Stimulated activated CD8-positive, alpha-beta memory T cell treated with anti-CD3 and anti-CD28 coated beads, Interleukin-2, amount 100 ng/mL, for 48 hours (primary cell): ENCODE measurements at regions not wholly inside any gene's neighbourhood (a gene's known extent, or its start where the extent isn't known, plus 50 kb on each side); places are given as distances from the start of the nearest gene placed in this dataset.
"Not testable (repeated sequence)": the region's sequence is repeated elsewhere in the genome, so short reads cannot be mapped to it uniquely, and the experiment has no call there.

Experiments used
- DNase-seq, 2 donors: peaks; one replicate each; pipeline ENCODE4 v3.0.0-alpha.2; 2020; ENCODE audit warnings: low read depth in 2 of 2

DNA sequence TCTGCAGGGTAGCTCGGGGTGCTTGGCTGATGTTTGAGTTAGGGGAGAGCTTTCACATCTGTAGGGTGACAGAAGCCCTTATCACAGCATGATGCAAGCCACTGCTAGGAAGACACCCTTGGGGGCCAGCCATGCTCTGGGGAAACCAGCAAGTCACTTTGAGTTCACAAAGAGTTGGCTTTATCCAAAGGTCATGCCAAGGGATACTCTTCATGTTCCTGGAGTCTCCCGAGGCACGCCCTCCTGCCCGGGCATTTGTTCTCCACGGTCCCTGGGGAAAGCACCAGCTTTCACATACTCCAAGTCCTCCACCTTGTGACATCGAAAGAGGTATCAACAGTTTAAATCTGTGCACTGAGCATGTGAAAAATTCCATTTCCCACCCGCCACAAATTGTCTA is 227.7 kb downstream of the VAPA start:
- no peak for DNase-seq

DNA sequence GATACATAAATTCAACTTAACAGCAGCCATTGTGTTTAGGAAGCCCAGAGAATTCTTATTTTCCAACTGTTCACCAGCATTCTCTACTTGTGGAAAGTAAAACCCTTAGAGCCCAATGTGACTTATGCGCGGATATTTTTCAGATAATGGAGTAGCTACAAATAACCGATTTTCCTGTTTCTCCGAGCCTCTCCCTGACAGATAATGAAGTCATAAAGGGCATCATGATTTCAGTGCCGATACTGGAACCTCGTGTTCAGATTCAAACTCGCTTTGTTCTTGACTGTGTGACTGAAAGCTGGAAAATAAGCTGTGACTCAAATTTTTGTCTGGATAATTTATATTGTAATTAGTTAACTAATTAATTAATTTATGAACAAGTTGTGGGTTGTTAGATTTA is 228.2 kb downstream of the VAPA start:
- no peak for DNase-seq

DNA sequence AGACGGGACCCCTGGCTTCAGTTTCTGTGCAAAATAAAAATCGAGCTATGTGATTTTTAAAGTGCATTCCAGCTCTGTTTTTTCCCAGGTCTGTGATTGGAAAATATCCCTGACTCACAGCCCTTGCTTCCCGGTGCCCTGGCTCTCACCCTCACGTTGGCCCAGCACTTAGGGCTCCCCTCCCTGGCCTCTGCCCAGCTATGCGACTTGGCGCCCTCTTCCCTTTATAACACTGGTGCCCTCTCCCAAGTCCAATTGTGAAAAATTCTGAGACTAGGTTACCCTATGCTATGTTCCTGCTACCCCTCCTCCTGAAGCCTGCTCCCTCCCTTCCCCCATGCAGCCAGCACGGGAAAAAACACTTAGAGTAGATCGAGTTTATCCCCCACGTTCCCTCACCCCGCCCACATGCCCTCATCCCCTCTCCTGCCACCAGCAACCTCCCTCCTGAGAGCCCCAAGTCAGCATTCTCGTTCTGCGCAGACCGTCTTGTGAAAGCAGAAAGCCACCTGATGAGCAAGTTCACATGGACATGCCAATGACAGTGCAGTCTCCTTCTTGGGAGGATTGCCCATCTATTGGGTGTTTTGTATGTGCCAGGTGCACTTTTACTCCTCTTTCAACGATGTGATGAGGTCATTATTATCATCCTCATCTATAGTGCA is 228.8 kb downstream of the VAPA start:
- DNase-seq: no peak

DNA sequence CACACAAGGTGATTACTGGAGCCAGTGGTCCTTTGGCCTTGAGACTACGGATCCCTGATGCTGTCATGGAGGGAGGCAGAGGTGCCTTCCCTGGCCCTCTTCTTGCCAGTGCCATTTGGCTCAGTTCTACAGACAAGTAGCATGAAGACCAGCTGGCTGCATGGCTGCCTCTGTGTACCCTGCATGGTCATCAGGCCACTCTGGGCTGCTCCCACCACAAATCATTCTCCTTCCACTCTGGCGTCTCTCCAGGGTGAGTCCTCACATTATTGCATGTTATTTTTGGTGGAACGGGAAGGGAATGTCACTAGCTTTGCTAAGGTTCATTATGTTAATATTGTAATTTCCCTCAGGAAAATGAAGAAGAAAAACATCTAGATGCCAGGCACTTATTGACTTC is 229.8 kb downstream of the VAPA start:
- DNase-seq: no peak

DNA sequence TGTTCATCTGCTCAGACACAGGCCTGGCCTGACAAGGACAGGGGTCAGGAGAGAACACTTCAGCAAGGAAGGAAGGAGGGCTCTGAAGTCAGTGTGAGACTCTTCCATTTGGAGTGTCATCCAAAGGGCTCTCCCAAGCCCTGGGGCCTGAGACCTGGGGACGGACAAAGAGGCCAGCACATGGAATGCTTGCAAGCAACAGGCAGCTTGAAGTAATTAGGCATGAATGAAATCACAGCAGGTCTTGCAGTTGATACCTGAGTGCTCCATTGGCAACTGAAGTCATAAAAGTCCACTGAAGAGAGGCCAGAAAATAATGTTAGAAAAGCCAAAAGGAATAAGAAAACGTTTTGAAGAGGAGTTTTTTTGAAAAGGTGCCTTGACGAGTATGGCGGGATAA is 231.7 kb downstream of the VAPA start:
- DNase-seq: no peak

DNA sequence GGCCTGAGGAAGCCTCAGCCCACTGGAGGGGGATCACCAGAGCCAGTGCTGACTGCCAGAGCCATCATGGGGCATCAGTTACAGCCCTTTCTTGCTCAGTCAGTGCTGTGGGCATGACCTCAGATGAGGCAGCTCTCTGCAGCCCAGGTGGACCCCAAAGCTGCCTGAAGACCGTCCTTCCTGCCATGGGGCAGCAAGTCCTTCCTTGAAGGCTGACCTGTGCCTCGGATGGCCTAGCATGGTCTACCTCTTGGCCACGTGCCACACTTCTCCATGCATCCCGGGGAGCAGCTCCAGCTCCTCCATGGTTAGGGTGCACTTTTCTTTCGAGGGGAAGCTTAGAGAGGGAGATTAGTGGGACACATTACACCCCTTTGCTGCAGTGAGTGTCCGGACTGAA is 233.4 kb downstream of the VAPA start:
- no peak for DNase-seq

DNA sequence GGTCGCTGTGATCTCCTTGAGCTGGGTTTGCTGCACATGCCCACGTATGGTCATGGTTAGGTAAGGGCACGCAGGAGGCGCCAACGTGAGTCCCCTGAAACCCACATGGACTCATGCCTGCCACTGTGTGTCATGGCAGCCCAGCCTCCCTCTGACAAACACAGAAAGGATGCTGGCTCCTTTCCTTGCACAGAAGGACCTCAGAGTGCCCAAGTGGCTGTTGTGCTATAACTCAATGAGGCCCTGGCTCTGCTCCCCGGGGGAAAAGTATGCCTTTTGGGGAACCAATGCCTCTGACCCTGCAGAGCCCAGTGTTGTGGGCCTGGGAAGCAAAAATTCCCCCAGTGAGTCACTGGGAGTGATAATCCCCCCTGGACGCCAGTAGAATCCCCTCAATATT is 233.9 kb downstream of the VAPA start:
- DNase-seq: no peak

DNA sequence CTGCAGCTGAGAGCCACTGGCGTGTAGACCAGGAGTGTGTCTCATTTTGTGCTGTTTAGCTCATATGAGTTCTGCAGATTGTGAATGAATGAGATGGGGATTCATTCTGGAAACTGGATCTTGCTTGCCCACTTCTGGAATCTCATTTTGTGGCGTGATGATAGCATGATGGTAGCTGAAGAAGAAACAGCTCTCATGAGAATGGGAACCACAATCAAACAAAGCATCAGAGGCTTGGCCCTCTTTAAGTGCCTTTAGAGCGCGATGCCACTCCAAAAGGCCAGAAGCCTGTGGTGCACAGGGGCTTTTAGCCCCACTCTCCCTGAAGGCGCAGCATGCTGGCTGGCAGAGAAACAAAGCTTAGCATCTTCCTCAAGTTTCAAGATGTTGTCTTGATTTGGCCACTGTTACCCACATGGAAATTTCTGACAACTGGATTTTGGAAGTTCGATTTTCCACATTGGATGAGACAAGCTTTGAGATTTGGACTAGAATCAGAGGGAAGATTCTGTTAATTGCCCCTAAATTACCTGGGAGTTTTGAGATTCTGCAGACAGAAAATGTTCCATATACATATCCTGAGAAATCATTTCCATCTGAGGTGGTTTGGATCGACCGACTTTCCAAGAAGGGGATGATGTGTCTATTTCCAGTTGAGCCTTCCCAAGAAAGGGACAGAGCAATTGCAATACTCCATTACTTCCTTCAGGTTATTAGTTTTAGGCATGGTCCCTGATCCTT is 234.5 kb downstream of the VAPA start:
- DNase-seq: no peak

DNA sequence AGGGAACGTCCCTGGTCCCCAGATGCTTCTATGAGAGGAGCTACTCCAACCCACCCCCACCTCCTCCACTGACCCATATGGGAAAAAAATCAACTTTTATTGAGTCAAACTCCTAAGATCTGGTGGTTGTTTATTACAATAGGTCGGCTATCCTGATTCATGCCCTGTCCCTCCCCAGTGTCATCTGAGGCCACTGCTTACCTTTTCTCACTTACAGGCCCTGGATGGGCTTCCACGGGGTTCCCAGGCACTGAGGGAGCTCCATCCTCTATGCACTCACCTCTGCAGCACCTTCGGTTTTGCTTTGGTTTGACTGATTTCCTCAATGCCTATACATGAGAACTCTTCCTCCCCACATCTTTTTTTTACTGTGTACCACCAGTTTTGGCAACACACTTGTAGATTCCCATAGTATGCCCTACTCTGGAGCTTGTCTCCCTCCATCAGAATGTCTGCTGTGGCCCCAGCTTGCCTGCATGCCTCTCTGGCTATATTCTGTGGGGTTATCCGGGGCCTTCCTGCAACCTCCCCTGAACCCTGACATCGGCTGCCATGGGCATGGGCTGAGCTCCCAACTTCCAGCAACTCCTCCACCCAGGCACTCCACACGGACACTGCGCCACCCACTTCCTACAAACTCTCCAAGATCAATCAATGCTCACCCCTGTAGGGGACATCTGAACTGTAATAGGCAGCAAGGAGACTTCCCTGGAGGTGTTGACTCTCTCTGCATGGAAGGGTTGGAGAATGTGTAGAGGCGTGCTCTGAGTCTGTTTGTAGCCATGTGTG is 236.1 kb downstream of the VAPA start:
- DNase-seq: no peak

DNA sequence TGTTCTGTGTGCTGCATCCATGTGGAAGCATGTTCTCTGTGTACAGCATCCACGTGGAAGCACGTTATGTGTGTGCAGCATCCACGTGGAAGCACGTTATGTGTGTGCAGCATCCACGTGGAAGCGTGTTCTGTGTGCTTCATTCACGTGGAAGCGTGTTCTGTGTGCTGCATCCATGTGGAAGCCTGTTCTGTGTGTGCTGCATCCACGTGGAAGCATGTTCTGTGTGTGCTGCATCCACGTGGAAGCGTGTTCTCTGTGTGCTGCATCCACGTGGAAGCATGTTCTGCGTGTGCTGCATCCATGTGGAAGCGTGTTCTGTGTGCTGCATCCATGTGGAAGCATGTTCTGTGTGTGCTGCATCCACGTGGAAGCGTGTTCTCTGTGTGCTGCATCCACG is 236.8 kb downstream of the VAPA start:
- DNase-seq: not testable (repeated sequence)

DNA sequence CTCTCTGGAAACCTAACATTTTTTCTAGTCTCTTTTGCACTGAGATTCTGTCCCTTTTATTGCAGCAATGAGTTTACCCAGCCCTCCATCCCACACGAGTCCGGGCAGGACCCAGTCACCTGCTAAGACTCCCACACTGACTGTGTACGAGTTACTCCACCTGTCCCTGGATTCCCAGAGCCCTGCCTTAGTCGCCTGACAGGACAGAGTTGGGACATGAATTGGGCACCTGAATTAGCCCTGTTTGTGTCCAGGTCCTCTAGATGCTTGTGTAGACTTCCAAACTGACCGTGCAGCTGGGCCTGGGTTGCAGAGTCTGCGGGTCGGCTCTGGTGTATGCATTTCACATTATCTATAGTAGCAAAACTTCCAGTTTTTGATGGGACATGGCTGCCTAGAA is 238.7 kb downstream of the VAPA start:
- DNase-seq: no peak

DNA sequence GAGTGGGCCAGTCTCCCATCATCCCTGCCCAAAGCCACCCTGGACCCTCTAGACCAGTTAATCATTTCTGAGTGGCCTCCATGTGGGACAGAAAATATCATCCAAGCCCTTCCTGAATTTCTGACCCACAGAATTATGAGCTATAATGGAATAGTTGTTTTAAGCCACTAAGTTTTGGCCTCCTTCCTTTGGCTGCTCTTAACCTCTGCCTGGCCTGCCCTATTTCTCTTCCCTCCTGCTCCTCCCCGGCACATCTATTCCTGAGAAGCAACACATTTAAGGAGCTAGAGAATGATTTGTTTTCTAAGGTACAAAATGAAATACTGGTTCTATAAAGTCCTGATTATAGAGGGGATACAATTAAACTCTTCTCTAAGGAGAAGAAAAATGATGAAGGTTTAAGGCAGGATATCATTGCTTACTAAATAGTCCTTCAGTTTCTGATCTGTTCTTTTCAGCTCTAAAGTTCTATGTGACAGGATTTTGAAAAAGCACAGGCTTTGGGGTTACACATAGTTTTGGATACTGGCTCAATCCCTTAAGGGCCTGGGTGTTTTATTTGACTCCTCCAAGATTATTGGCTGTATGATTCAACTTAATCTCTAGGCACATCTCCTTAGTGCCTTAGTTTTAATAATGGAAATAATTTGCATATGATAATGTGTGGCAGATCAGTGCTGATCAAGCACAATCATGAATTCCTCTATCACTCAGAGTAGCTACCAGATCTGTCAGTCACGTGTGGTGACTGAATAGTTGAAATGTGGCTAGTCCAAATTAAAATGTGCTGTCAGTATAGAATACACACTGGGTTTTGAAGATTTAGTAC is 240.3 kb downstream of the VAPA start:
- DNase-seq: no peak

DNA sequence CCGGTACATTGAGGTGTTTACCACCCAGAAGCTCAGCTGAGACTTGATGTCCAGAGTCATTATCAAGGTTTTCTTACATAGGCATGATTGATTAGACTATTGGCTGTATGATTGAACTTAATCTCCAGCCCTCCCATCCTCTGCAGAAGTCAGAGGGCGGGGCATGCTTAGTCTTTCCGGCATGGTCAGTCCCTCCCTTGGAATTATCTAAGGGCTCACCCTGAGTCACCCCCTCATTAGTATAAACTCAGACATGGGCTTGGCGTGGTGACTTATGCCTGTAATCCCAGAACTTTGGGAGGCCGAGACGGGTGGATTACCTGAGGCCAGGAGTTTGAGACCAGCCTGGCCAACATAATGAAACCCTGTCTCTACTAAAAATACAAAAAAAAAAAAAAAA is 243.9 kb downstream of the VAPA start:
- no peak for DNase-seq

DNA sequence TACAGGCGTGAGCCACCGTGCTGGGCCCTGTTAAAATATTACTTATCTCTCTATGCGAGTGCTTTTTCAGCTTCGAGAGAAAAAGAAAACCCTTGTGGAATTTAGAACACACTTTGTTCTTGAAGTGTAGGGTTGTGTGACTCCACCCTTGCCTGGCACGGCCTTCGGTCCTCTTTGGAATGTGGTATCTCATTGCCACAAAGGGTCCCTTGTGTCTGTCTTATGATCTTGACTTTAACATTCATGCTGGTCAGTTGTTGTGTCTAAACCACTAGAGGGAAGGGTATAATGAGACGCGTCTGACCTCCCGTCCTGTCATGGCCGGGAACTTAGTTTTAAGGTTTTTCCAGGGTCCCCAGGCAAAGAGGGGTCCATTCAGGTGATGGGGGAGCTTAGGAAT is 246.4 kb downstream of the VAPA start:
- DNase-seq: no peak

DNA sequence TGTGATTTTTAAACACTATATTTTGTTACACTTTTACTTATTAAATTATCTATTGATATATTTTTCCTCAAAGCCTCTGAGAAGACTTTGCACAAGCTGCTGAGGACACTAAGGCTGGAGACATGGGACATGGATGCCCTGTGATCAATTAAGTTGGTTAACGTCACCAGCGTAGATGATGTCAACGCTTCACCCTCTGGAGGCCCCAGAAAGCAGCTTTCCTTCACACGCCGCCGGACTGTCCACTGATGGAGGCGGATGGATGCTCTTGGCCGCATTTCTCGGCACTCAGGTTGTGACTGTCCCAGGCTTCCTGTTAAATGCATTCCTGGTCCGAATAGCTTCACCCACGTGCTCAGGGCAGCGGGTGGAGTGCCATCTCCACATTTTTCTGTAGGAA is 247.5 kb downstream of the VAPA start:
- DNase-seq: no peak

DNA sequence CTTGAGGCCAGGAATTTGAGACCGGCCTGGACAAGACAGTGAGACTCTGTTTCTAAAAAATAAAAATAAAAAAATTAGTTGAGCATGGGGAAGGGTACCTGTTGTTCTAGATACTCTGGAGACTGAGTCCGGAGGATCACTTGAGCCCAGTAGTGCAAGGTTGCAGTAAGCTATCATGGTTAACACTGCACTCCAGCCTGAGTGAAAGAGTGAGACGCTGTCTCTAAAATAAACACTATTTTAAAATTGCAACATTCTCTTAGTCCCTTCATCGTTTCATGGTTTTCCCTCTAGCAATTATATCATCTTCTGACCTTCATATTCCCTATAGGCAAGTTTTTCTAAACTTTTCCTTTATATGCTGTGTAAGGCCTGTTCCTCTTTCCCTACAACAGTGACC is 248.5 kb downstream of the VAPA start:
- DNase-seq: no peak

DNA sequence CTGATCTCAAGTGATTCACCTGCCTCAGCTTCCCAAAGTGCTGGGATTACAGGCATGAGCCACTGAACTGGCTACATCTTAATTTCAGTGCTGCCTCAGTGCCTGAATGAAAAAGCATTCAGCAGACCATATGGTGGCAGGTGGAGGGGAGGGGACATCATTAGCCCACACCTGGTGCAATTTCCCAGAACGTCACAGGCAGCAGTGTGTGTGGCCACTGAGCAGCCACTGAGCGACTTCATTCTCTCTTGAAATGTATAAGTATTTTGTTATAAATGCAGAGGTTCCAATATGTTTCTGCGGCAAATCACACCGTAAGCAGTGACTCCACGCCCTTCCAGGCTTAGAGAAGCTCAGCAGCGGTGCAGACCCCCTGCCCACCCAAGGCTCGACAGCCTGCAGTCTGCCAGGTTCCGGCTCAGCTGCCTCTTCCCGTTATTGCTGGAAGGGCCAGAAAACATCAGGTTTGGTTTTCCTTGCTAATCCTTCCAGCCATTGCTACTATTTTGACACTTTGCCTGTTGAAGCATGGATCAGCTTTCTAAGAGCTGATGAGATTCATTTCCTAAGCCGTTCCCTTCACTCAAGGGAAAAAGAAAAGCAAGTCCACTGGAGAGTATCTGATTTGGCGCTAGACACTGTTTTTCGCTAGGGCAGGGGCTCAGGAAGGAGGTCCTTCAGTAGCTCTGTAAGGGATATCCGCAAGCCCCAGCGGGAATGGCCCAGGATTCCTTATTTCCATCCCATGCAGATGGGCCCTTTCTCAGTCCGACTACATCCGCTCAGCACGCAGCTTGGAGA is 250.7 kb downstream of the VAPA start:
- no peak for DNase-seq

DNA sequence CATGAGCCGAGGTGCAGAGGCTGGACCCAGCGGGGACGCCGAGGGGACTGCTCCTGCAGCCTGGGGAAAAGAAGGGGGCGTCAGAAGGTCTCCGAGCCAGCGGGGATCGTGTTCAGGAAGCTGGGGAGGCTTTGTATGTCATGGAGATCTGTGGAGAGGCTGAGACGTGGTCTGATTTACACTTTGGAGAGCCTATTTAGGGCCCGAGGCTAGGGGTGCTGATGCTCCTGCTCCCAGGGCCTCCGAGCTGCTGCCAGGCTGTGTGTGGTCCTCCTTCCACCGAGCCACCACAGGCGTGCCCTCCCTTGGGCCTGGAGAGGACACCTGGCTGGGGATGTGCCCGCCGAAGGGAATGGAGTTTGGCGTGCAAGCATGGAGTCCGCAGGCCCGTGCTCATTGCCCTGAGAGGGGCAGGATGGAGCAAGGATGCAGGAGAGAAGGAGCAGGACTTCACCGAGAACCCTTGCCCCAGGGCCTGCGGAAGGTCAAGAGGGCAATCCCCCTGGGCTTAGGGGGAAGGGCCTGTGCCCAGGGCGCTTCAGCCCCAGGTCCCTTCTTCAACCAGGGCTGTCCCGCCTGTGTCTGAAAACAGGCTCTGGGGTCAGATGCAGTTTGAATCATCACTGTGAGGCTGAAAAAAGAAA is 252.5 kb downstream of the VAPA start:
- no peak for DNase-seq

DNA sequence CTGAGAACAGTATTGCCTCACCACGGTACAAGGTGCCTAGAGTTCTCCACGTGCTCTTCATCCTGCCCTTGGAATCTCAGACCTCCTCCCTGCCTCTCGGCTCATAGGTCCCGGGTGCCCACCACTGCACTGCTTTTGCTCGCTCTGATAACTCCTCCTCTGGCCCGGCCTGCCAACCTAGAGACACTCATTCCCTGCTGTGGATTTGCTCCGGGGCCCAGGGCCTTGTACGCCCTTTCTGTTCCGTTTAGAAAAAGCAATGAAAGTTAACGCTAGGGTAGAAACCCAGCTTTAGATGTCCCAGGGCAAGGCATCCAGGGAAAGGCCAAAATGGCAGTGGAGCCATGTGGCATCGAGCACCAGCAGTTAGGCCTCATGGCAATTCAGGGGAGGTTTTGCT is 253.9 kb downstream of the VAPA start:
- no peak for DNase-seq

DNA sequence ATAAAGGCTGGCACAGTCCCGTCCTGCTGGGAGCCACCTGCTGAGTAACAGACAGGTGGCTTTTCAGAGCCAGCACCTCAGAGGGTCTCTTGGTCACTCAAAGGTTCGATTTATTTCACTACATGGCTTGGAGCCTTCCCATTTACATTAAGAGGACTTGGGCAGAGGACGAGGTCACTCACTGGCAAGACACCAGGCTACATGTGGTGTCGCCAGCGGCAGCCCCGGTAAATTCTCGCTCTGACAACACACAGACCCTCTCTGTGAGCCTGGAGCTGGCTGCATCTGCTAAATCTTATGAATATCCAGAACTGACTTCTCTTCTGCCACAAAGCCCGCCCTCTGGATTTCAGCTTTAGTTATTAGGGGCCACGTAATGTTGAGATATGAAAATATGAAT is 254.7 kb downstream of the VAPA start:
- no peak for DNase-seq

DNA sequence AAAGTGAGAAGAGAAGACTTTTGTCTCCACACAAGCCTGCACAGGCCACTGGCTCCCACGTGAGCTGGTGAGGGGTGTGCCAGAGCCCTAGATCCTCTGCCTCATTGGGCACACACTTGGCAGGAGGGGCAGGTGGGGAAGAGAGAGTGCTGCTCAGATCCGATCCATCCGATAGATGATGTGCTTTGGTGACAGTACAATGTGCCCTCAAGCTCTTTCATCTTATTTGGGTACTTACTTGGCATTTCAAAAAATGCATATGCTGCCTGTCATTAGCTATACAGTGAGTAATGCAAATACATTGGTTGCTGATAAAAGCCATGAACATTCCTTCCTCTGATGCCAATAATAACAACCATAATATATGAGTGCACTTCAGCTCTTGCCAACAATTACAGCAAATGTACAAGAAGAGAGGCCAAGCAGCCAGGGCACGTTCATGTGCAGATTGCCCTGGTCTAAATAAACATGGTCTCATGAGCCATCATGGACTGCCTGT is 255.3 kb downstream of the VAPA start:
- DNase-seq: no peak
